ENCODE measurements at regions not wholly inside any gene's neighbourhood (a gene's known extent, or its start where the extent isn't known, plus 50 kb on each side); places are given as distances from the start of the nearest gene placed in this dataset.

DNA sequence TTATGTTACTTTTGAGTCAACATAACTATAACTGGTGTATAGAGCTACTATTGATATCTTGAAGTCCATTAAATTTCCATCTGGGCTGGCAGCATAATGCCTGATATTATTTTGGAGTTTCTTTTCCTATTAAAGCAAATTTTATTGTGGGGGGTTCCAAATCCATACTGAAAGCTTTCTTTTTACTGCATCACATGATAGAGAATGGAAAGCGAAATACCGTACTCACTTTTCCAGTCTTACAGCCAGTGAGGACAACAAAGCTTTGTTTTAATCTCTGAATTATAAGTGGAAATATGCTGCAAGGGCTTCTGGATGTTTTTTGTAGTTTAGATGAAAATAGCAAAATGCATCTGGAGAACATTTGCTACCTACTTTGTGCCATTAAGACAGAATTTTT lies 477.5 kb upstream of the SEMA3D start:
- no peak for TF ChIP-seq CTCF (conservative IDR thresholded peaks at IDR 0.05; ENCODE audit: low read depth)
- POLR2A ChIA-PET (ENCODE audit: low non-redundant PET) = no interaction called here
- CTCF ChIA-PET = no interaction called here
- no peak overlapping the region for H3K27ac ChIP-seq
- no peak for DNase-seq (ENCODE audit: low spot score)

DNA sequence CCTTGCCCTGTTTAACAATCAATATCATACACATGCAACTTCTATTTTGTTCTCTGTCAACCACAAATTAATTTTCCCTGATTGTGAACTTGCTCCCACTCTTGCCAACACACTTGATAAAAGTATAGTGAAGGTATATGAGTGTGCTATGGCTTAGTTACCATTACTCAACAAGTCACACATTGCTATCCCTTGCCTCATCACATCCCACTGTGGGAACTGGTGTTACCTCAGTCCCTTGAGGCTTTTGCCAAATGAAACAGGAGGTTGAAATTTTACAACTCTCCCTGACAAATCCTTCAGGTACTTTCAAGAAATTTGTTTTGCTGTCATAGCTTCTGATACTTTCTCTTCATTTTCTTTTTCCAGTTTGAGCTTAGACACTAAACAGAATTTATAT lies 472.5 kb upstream of the SEMA3D start:
- no peak for TF ChIP-seq CTCF (conservative IDR thresholded peaks at IDR 0.05; ENCODE audit: low read depth)
- DNase-seq (ENCODE audit: low spot score) = peak; percentile 2
- ChIA-PET POLR2A (ENCODE audit: low non-redundant PET) (no interaction called here), CTCF (no interaction called here)
- H3K27ac ChIP-seq = no peak overlapping the region

- no peak for TF ChIP-seq CTCF (conservative IDR thresholded peaks at IDR 0.05; ENCODE audit: low read depth)
These were observed 468.4 kb upstream of the SEMA3D start for GRCh38 chr7:85655252-85655651.

GRCh38 chr7:85644272-85644671 lies 457.4 kb upstream of the SEMA3D start:
- DNase-seq (ENCODE audit: low spot score) = no peak
- ChIA-PET POLR2A (ENCODE audit: low non-redundant PET) (no interaction called here), CTCF (no interaction called here)
- no peak overlapping the region for H3K27ac ChIP-seq
- TF ChIP-seq CTCF (conservative IDR thresholded peaks at IDR 0.05; ENCODE audit: low read depth) = no peak

More at GRCh38 chr7:85655252-85655651, 468.4 kb upstream of the SEMA3D start:
- DNase-seq (ENCODE audit: low spot score) = no peak
- ChIA-PET CTCF (no interaction called here), POLR2A (ENCODE audit: low non-redundant PET) (no interaction called here)
- no peak overlapping the region for H3K27ac ChIP-seq

DNA sequence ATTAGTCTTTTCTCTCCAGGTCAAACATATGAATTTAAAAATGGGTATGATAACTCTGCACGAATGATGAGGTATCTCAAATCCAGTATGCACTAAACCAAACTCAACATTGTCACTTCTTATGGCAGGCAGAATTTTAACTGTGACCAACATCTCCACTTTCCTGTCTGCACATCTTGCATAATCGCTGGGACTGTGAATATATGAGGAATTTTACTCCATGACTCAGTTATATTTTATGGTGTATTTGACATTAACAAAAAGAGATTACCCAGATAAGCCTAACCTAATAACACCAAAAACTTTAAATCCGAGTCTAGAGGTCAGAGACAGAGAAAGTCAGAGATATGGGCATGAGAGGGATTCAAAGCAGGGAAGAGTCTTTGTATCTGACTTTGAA lies 454.5 kb upstream of the SEMA3D start:
- no peak for TF ChIP-seq CTCF (conservative IDR thresholded peaks at IDR 0.05; ENCODE audit: low read depth)
- CTCF ChIA-PET = interaction anchor here (0.7 kb wide), 2 partner anchors 108 to 168 kb away, joined by 3 read pairs; no protein-coding TSS in a partner anchor
- no peak overlapping the region for H3K27ac ChIP-seq
- POLR2A ChIA-PET (ENCODE audit: low non-redundant PET) = no interaction called here
- no peak for DNase-seq (ENCODE audit: low spot score)

DNA sequence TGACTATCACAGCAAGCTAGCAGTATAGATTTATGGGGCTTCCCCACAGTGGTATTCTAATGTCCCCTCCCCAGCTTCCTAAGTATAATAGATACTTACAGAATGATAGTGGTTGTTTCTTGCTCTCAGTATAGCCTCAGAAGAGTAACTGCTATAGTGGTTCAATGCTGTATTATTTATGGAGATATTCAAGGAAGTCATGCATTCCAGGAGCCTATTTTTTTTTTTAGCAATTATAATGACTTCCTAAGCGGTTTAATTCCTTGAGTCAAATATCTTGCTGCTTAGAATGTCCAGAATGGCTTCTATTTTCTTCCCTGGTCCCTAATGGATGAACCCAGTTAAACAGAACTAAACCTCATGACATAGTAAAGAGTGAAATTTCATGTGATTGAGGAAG lies 451.5 kb upstream of the SEMA3D start:
- CTCF ChIA-PET = no interaction called here
- no peak for TF ChIP-seq CTCF (conservative IDR thresholded peaks at IDR 0.05; ENCODE audit: low read depth)
- no peak overlapping the region for H3K27ac ChIP-seq
- no peak for DNase-seq (ENCODE audit: low spot score)
- POLR2A ChIA-PET (ENCODE audit: low non-redundant PET) = no interaction called here

DNA sequence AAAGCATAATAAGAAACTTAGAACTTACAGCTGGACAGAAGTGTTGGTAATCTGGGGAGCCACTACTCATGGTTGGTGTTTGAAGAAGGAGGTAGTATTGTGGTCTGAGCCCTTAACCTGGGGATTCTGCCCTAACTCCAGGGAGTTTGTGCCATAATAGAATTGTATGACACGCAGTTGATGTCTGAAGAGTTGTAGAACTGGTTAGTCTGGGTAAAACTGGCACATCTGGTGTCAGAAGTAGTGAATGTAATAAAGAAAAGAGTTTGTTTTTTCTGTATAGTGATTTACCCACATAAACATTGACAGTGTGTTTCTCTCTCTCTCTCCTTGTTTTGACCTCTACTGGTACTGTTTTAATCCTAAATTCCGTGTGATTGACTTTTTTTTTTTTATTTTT lies 448.1 kb upstream of the SEMA3D start:
- DNase-seq (ENCODE audit: low spot score) = no peak
- ChIA-PET CTCF (no interaction called here), POLR2A (ENCODE audit: low non-redundant PET) (no interaction called here)
- no peak for TF ChIP-seq CTCF (conservative IDR thresholded peaks at IDR 0.05; ENCODE audit: low read depth)
- no peak overlapping the region for H3K27ac ChIP-seq

Measured in RWPE1 (cell line).